ENCODE measurements at regions not wholly inside any gene's neighbourhood (a gene's known extent, or its start where the extent isn't known, plus 50 kb on each side); places are given as distances from the start of the nearest gene placed in this dataset.
A peak's percentile ranks its signal among the peaks of the same experiment; 100 is the strongest.

GRCh38 chr4:169915545-169915944 lies 110.7 kb downstream of the MFAP3L start:
- intact Hi-C loops (cut with DNase I; ENCODE audit: low total_unique reads): no loop called here
- WGBS, 2 donors: 83 to 86% methylated on average over 5 of the region's 5 CpGs
- Histone ChIP-seq H3K4me3 (no peak overlapping the region), H3K4me1 (no peaks in the 10 kb centered on the region), H3K36me3 (ENCODE audit: low read depth, missing control alignments) (no peaks in the 10 kb centered on the region), H3K27ac (no peak overlapping the region), H3K27me3 (no peaks in the 10 kb centered on the region), H3K9me3 (no peaks in the 10 kb centered on the region)
- TF ChIP-seq CTCF (IDR thresholded peaks at IDR 0.05): no peak
- TF ChIP-seq POLR2A (IDR thresholded peaks at IDR 0.05): no peak
- no peak for DNase-seq

GRCh38 chr4:169914866-169915265 lies 111.3 kb downstream of the MFAP3L start:
- Histone ChIP-seq H3K9me3 (no peaks in the 10 kb centered on the region), H3K27me3 (no peaks in the 10 kb centered on the region), H3K36me3 (ENCODE audit: low read depth, missing control alignments) (no peaks in the 10 kb centered on the region), H3K4me1 (no peaks in the 10 kb centered on the region), H3K27ac (no peak overlapping the region), H3K4me3 (no peak overlapping the region)
- no peak for DNase-seq
- intact Hi-C loops (cut with DNase I; ENCODE audit: low total_unique reads): no loop called here
- 61 to 78% methylated on average over 3 of the region's 3 CpGs for WGBS, 2 donors
- TF ChIP-seq CTCF (IDR thresholded peaks at IDR 0.05): no peak
- TF ChIP-seq POLR2A (IDR thresholded peaks at IDR 0.05): no peak

GRCh38 chr4:169912996-169913395 lies 113.2 kb downstream of the MFAP3L start:
- WGBS, 2 donors: 81 to 86% methylated on average over 3 of the region's 3 CpGs

GRCh38 chr4:169909897-169910296 lies 116.3 kb downstream of the MFAP3L start:
- WGBS, 2 donors: 76 to 79% methylated on average over 2 of the region's 2 CpGs
- no peak for DNase-seq
- Histone ChIP-seq H3K36me3 (ENCODE audit: low read depth, missing control alignments) (no peaks in the 10 kb centered on the region), H3K4me1 (no peaks in the 10 kb centered on the region), H3K4me3 (no peak overlapping the region), H3K27me3 (no peaks in the 10 kb centered on the region), H3K27ac (no peak overlapping the region), H3K9me3 (no peaks in the 10 kb centered on the region)
- intact Hi-C loops (cut with DNase I; ENCODE audit: low total_unique reads): no loop called here
- TF ChIP-seq CTCF (IDR thresholded peaks at IDR 0.05) (no peak), POLR2A (IDR thresholded peaks at IDR 0.05) (no peak)

More at GRCh38 chr4:169912996-169913395, 113.2 kb downstream of the MFAP3L start:
- TF ChIP-seq POLR2A (IDR thresholded peaks at IDR 0.05): no peak
- TF ChIP-seq CTCF (IDR thresholded peaks at IDR 0.05): no peak
- DNase-seq: no peak
- Histone ChIP-seq H3K36me3 (ENCODE audit: low read depth, missing control alignments) (no peaks in the 10 kb centered on the region), H3K27ac (peak overlapping the region in 1 of 2 donors; percentile 4), H3K27me3 (no peaks in the 10 kb centered on the region), H3K9me3 (no peaks in the 10 kb centered on the region), H3K4me1 (no peaks in the 10 kb centered on the region), H3K4me3 (no peak overlapping the region)
- intact Hi-C loops (cut with DNase I; ENCODE audit: low total_unique reads): no loop called here

- intact Hi-C loops (cut with DNase I; ENCODE audit: low total_unique reads): no loop called here
- H3K27ac ChIP-seq: no peak overlapping the region
- TF ChIP-seq CTCF (IDR thresholded peaks at IDR 0.05): no peak
- no peak for TF ChIP-seq POLR2A (IDR thresholded peaks at IDR 0.05)
- no peaks in the 10 kb centered on the region for H3K4me1 ChIP-seq
- H3K4me3 ChIP-seq: no peak overlapping the region
- no peaks in the 10 kb centered on the region for H3K27me3 ChIP-seq
- 85 to 89% methylated on average over 9 of the region's 9 CpGs for WGBS, 2 donors
- no peaks in the 10 kb centered on the region for H3K36me3 ChIP-seq (ENCODE audit: low read depth, missing control alignments)
- DNase-seq: no peak
- no peaks in the 10 kb centered on the region for H3K9me3 ChIP-seq
Measured at GRCh38 chr4:169909479-169909878, 116.7 kb downstream of the MFAP3L start.
